ENCODE measurements at regions not wholly inside any gene's neighbourhood (a gene's known extent, or its start where the extent isn't known, plus 50 kb on each side); places are given as distances from the start of the nearest gene placed in this dataset.

GRCh38 chr18:71743634-71744033, 800.5 kb downstream of the CBLN2 start:
- DNase-seq (ENCODE audit: low read depth) = no peak

GRCh38 chr18:71729611-71730010, 814.5 kb downstream of the CBLN2 start:
- DNase-seq (ENCODE audit: low read depth) = no peak

GRCh38 chr18:71727909-71728308, 816.2 kb downstream of the CBLN2 start:
- no peak for DNase-seq (ENCODE audit: low read depth)

- no peak for DNase-seq (ENCODE audit: low read depth)
Measured at GRCh38 chr18:71725256-71725655, 818.9 kb downstream of the CBLN2 start.

GRCh38 chr18:71707985-71708500, 836.1 kb downstream of the CBLN2 start:
- no peak for DNase-seq (ENCODE audit: low read depth)

- no peak for DNase-seq (ENCODE audit: low read depth)
Measured at GRCh38 chr18:71707400-71707799, 836.7 kb downstream of the CBLN2 start.

GRCh38 chr18:71689416-71690160, 854.6 kb downstream of the CBLN2 start:
- no peak for DNase-seq (ENCODE audit: low read depth)

GRCh38 chr18:71682591-71682990, 861.6 kb downstream of the CBLN2 start:
- no peak for DNase-seq (ENCODE audit: low read depth)

GRCh38 chr18:71678144-71678543, 866.0 kb downstream of the CBLN2 start:
- DNase-seq (ENCODE audit: low read depth) = no peak

GRCh38 chr18:71673954-71674353, 870.2 kb downstream of the CBLN2 start:
- no peak for DNase-seq (ENCODE audit: low read depth)

- no peak for DNase-seq (ENCODE audit: low read depth)
Measured at GRCh38 chr18:71673498-71673897, 870.6 kb downstream of the CBLN2 start.

GRCh38 chr18:71666481-71666880, 877.7 kb downstream of the CBLN2 start:
- DNase-seq (ENCODE audit: low read depth) = no peak

GRCh38 chr18:71665131-71665530, 879.0 kb downstream of the CBLN2 start:
- peak; percentile 52 for DNase-seq (ENCODE audit: low read depth)

GRCh38 chr18:71643822-71644221, 900.3 kb downstream of the CBLN2 start:
- DNase-seq (ENCODE audit: low read depth) = no peak

GRCh38 chr18:71630696-71631095, 913.4 kb downstream of the CBLN2 start:
- no peak for DNase-seq (ENCODE audit: low read depth)

- no peak for DNase-seq (ENCODE audit: low read depth)
Measured at GRCh38 chr18:71625556-71626090, 918.5 kb downstream of the CBLN2 start.

- no peak for DNase-seq (ENCODE audit: low read depth)
Measured at GRCh38 chr18:71598374-71598773, 945.8 kb downstream of the CBLN2 start.

- no peak for DNase-seq (ENCODE audit: low read depth)
Measured at GRCh38 chr18:71597219-71597618, 946.9 kb downstream of the CBLN2 start.

GRCh38 chr18:71583252-71583651, 960.9 kb downstream of the CBLN2 start:
- no peak for DNase-seq (ENCODE audit: low read depth)

- DNase-seq (ENCODE audit: low read depth) = no peak
Measured at GRCh38 chr18:71554686-71555085, 989.5 kb downstream of the CBLN2 start.

- DNase-seq (ENCODE audit: low read depth) = no peak
Measured at GRCh38 chr18:71541643-71542042, 1002.5 kb downstream of the CBLN2 start.

- DNase-seq (ENCODE audit: low read depth) = peak; percentile 54
Measured at GRCh38 chr18:71529703-71530303, 1014.3 kb downstream of the CBLN2 start.

Data from HS-5 (cell line).